Fibroblast of skin of right quadriceps (primary cell): ENCODE measurements at regions not wholly inside any gene's neighbourhood (a gene's known extent, or its start where the extent isn't known, plus 50 kb on each side); places are given as distances from the start of the nearest gene placed in this dataset.
"Not testable (repeated sequence)": the region's sequence is repeated elsewhere in the genome, so short reads cannot be mapped to it uniquely, and the experiment has no call there.

Experiments used
- DNase-seq: peaks from one replicate; pipeline ENCODE4 v3.0.0-alpha.2; 2013

DNA sequence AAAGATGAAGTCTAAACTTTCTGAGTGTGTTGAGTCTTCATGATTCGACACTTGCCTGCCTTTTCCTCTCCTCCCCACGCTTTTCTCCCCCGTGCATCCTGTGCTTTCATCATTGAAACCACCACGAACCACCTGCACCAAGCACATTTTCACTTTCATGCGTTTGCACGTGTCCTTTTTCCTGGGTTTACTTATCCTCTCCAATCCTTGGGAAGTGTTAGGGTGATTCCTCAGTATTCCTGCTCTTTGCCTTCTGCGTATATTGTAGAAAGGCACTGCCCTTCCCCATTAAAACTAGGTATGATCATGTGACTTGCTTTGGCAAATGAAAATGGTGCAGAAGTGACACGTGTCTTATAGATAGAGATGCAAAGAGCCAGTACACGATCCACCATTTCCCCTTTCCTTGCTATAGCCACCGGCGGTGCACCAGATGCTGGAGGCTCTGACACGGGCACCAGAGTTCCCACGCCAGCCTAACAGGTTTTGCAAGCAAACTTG lies 106.6 kb downstream of the BRMS1L start:
- DNase-seq = no peak

DNA sequence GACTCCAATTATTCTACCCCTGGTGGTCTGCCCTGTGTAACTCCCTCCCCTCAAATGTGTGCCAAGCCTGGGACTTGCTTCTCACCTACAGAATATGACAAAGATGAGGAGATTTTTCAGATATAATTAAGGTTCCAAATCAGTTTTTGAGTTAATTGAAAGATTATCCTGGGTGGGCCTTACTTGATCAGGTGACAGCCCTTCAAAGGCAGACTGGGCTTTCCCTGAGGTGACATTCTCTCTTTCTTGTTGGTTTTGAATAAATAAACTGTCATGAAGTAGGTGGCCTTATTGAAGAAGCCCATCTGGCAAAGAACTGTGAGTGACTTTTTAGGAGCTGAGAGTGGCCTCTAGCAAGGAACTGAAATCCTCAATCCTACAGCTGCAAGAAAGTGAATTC lies 106.0 kb downstream of the BRMS1L start:
- no peak for DNase-seq

DNA sequence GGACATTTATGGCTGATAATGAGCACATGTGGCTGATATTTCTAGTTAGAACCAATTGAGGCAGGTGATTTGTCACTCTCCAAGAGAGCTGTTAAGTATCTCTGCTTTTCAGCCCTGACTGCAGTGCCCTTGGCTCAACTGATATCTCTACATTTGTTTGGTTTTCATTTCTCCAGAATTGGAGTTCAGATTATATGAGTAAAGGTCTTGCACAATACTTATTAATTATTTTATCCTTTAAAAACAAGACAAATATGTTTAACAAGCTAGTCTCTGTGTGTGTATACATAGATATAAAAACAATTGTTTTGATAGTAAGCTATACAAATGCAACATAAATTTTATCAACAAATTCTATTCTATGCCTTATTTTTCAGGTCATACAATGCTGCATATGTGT lies 105.2 kb downstream of the BRMS1L start:
- no peak for DNase-seq

DNA sequence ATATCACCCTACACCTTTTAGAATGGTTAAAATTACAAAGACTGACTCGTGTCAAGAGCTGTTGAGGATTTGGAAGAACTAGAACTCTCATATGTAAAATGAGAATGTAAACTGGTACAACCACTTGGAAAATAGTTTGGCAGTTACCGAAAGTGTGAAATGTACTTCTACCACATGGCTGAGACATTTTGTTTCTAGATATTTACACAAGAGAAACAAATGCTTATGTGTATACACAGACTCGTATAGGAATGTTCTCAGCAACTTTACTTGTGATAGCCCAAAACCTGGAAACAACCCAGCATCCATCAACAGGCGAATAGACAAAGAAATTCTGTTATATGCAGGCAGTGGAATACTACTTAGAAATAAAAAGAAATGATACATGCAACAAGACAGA lies 103.0 kb downstream of the BRMS1L start:
- DNase-seq = no peak

DNA sequence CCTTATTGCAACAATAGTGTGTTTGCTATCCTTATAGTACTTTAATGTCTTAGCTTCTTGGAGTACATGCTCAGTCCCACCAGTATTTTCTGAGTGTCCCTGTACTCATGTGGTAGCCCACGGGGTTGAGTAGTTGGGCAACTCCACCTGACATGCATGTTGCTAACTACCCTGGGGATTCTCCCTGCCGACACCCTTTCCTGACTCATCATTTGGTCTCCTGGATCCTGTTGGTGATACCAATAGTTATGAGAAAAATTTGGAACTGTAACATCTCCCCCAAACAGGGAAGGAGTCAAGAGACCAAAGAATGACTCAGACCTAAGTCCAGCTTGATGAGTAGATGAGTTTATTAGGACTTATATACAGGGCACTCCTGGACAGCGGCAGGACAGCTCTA lies 101.6 kb downstream of the BRMS1L start:
- DNase-seq = no peak

DNA sequence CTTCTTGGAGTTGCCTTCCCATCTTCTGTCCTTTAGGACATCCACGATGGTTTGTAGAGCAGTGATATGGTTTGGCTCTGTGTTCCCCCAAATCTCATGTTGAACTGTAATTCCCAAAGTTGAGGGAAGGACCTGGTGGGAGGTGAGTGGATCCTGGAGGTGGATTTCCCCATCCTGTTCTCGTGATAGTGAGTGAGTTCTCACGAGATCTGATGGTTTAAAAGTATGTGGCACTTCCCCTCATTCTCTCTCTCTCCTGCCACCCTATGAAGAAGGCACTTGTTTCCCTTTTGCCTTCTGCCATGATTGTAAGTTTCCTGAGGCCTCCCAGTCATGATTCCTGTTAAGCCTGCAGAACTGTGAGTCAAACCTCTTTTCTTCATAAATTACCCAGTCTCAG lies 99.2 kb downstream of the BRMS1L start:
- no peak for DNase-seq

DNA sequence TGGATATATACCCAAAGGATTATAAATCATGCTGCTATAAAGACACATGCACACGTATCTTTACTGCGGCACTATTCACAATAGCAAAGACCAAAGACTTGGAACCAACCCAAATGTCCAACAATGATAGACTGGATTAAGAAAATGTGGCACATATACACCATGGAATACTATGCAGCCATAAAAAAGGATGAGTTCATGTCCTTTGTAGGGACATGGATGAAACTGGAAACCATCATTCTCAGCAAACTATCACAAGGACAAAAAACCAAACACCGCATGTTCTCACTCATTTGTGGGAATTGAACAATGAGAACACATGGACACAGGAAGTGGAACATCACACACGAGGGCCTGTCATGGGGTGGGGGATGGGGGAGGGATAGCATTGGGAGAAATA lies 96.5 kb downstream of the BRMS1L start:
- DNase-seq = not testable (repeated sequence)

DNA sequence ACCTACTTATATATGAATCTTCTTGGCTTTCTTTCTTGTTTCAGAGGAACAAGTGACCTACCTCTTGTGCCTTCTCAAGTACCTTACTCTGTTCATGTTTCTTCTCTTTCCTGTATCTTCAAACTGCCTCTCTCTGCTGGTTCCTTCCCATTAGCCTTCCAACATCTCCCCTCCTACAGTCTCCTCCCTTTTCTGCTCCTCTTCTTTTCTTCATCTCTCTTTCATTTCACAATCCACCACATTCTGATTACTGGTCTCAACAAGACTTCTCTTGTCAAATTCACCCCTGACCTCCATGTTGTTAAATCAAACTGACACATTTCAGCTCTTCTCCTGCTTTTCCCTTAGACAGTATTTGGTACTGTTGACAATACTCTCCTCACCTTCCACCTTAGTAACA lies 95.6 kb downstream of the BRMS1L start:
- DNase-seq = no peak
